ENCODE measurements at regions not wholly inside any gene's neighbourhood (a gene's known extent, or its start where the extent isn't known, plus 50 kb on each side); places are given as distances from the start of the nearest gene placed in this dataset.

DNA sequence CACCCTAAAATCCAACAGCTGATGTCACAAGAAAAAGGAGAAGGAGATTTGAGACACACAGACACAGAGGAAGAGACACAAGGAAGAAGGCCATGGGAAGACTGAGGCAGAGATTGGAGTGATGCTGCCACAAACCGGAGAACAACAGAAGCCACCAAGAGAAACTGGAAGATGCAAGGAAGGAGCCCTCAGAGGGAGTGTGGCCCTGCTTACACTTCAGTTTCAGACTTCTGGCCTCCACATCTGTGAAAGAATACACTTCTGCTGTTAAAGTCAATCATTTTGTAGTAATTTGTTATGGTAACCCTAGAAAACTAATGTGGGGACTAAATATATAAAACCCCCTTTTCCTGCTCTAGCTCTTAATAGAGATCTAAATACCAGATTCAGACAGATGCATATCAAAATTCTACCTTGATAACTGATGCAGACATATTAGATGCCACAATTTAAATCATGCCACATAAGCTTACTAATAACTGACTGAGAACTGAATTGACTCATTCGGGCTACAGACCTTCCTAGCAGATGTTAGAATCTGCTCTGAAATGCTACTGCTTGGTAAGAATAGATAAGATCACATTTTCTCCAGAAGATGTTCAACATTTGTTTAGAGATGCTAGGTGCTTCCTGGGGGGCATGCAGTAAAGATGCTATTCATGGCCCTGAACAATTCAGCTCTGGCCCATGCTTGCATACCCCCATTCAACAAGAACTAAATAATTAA is 113.1 kb upstream of the CCND2 start:
- H3K9ac ChIP-seq: no peak overlapping the region
- peaks cover 8% of the 10 kb centered on the region; the same call in 1 of the 2 replicates for H3K27me3 ChIP-seq (ENCODE audit: insufficient read depth)
- no peaks in the 10 kb centered on the region for H3K9me3 ChIP-seq
- H3K4me2 ChIP-seq: no peak overlapping the region
- WGBS (ENCODE audit: low lambda C conversion rate): 4% methylated on average over 2 of the region's 2 CpGs
- no peak overlapping the region for H2AFZ ChIP-seq (ENCODE audit: low read depth)
- no peaks in the 10 kb centered on the region for H3K79me2 ChIP-seq (ENCODE audit: insufficient read depth)
- no peaks in the 10 kb centered on the region for H3F3A ChIP-seq (replicated peaks; ENCODE audit: insufficient read depth)
- H3K9me2 ChIP-seq: no peaks in the 10 kb centered on the region
- no peak for TF ChIP-seq REST (IDR thresholded peaks at IDR 0.05; ENCODE audit: low read depth, low read length)
- TF ChIP-seq FOXM1 (IDR thresholded peaks at IDR 0.05; ENCODE audit: low read depth): no peak
- TF ChIP-seq FOXJ3 (CRISPR knock-in tag; IDR thresholded peaks at IDR 0.05): no peak
- TF ChIP-seq USF2 (IDR thresholded peaks at IDR 0.05; ENCODE audit: borderline replicate concordance, low read depth, low read length): no peak
- no peak for TF ChIP-seq NFIC (IDR thresholded peaks at IDR 0.05; ENCODE audit: borderline replicate concordance)
- TF ChIP-seq ZBTB33 (IDR thresholded peaks at IDR 0.05; ENCODE audit: borderline replicate concordance, low read depth): no peak
- no peak for TF ChIP-seq TEAD4 (IDR thresholded peaks at IDR 0.05; ENCODE audit: borderline replicate concordance, insufficient read depth)
- no peak for TF ChIP-seq MXI1 (IDR thresholded peaks at IDR 0.05; ENCODE audit: low read depth, low read length)
- TF ChIP-seq SMC3 (IDR thresholded peaks at IDR 0.05; ENCODE audit: low read depth, low read length): no peak
- TF ChIP-seq JUND (IDR thresholded peaks at IDR 0.05): no peak
- no peak for TF ChIP-seq TAF1 (IDR thresholded peaks at IDR 0.05; ENCODE audit: borderline replicate concordance, low read depth, low read length)
- no peak for TF ChIP-seq POLR2AphosphoS5 (IDR thresholded peaks at IDR 0.05; ENCODE audit: low read depth, low read length)
- no peak for TF ChIP-seq EZH2phosphoT487 (IDR thresholded peaks at IDR 0.05; ENCODE audit: borderline replicate concordance, low read depth)
- TF ChIP-seq EP300 (IDR thresholded peaks at IDR 0.05; ENCODE audit: borderline replicate concordance in 1 of 2, low read depth in 1 of 2, low read length in 1 of 2): no peak
- no peak for TF ChIP-seq YY1 (IDR thresholded peaks at IDR 0.05; ENCODE audit: low read depth)
- no peaks in the 10 kb centered on the region for H3K36me3 ChIP-seq (replicated peaks in 1 of 2; ENCODE audit: control insufficient read depth in 1 of 2, insufficient read depth in 2 of 2, low read length in 1 of 2)
- no peaks in the 10 kb centered on the region for H3K4me1 ChIP-seq (ENCODE audit: control insufficient read depth in 1 of 2, insufficient read depth in 2 of 2, low read depth in 1 of 2, low read length in 1 of 2)
- ChIA-PET POLR2A (no interaction called here), CTCF (no interaction called here)
- no peaks in the 10 kb centered on the region for H4K20me1 ChIP-seq (ENCODE audit: insufficient read depth)
- no peak for DNase-seq
- no peak overlapping the region for H3K27ac ChIP-seq (ENCODE audit: low read depth in 2 of 2, low read length in 1 of 2)
- no peak overlapping the region for H3K4me3 ChIP-seq (ENCODE audit: low read depth in 2 of 2, low read length in 1 of 2)
